Stomach (tissue), 4 donors: ENCODE measurements at regions not wholly inside any gene's neighbourhood (a gene's known extent, or its start where the extent isn't known, plus 50 kb on each side); places are given as distances from the start of the nearest gene placed in this dataset.

Experiments used
- EP300 ChIP-seq: sonication (generic); formaldehyde crosslinking; IDR thresholded peaks from one replicate; pipeline ENCODE4 v1.6.1; 2017; ENCODE audit warnings: antibody characterized with exemption
- POLR2A ChIP-seq, 4 donors: fragments of 450-650 bp; IDR thresholded peaks; one replicate each; pipeline ENCODE4 v1.6.1; 2016; ENCODE audit warnings: antibody characterized with exemption in 4 of 4, control low read depth in 2 of 4, mild to moderate bottlenecking in 1 of 4, moderate library complexity in 1 of 4
- TF ChIP-seq, protein P1 (sequence below), 7 experiments: fragments of 450-650 bp in 4 of 7; fragments of 200-600 bp in 3 of 7; sonication (generic) in 3 of 7; IDR thresholded peaks; one replicate each; pipeline ENCODE4 v1.5.1; 2016 to 2019; ENCODE audit warnings: antibody characterized with exemption in 7 of 7, control low read depth in 2 of 7, mild to moderate bottlenecking in 1 of 7

DNA sequence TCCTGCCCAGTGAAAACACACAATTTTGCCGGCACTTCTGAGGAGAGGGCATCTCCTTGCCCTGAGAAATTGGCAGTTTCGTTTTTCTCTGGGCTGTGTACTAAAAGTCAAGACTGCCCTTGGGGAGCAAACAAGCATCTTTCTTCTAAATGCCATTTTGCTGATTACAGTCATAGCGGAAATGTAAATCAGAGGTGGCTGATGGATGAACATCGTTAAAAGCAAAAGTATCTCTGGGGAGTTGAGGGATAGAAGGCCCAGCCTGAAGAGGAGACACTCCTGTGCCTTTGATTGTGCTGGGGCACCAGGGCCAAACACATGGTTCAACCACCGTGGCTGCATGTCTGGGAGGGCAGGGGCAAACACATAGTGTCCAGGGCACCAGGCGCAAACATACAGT is 49.8 kb downstream of the ABCC12 start:
- TF ChIP-seq, protein P1, sequence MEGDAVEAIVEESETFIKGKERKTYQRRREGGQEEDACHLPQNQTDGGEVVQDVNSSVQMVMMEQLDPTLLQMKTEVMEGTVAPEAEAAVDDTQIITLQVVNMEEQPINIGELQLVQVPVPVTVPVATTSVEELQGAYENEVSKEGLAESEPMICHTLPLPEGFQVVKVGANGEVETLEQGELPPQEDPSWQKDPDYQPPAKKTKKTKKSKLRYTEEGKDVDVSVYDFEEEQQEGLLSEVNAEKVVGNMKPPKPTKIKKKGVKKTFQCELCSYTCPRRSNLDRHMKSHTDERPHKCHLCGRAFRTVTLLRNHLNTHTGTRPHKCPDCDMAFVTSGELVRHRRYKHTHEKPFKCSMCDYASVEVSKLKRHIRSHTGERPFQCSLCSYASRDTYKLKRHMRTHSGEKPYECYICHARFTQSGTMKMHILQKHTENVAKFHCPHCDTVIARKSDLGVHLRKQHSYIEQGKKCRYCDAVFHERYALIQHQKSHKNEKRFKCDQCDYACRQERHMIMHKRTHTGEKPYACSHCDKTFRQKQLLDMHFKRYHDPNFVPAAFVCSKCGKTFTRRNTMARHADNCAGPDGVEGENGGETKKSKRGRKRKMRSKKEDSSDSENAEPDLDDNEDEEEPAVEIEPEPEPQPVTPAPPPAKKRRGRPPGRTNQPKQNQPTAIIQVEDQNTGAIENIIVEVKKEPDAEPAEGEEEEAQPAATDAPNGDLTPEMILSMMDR (IDR thresholded peaks at IDR 0.05), result no peak
- no peak for TF ChIP-seq POLR2A (IDR thresholded peaks at IDR 0.05)
- no peak for TF ChIP-seq EP300
